ENCODE measurements at regions not wholly inside any gene's neighbourhood (a gene's known extent, or its start where the extent isn't known, plus 50 kb on each side); places are given as distances from the start of the nearest gene placed in this dataset.

GRCh38 chr20:40410028-40410427 is 279.0 kb downstream of the MAFB start:
- TF ChIP-seq POLR2AphosphoS5 (IDR thresholded peaks at IDR 0.05; ENCODE audit: low read depth, low read length) (no peak), TAF1 (IDR thresholded peaks at IDR 0.05; ENCODE audit: low read depth, low read length) (no peak), POLR2A (IDR thresholded peaks at IDR 0.05; ENCODE audit: low read depth, low read length) (no peak), SPI1 (IDR thresholded peaks at IDR 0.05; ENCODE audit: low read depth, low read length) (no peak), PAX5 (IDR thresholded peaks at IDR 0.05; ENCODE audit: insufficient read depth, low read length, severe bottlenecking) (no peak)

Measured in GM12891 (cell line).